HG02763 (cell line): ENCODE measurements at regions not wholly inside any gene's neighbourhood (a gene's known extent, or its start where the extent isn't known, plus 50 kb on each side); places are given as distances from the start of the nearest gene placed in this dataset.
"Not testable (repeated sequence)": the region's sequence is repeated elsewhere in the genome, so short reads cannot be mapped to it uniquely, and the experiment has no call there.

Experiments
- ATAC-seq: cut with Tn5 transposase; IDR thresholded peaks from one replicate; pipeline ENCODE4 v1.9.1; 2021; ENCODE audit warnings: mild to moderate bottlenecking, moderate library complexity; ENCODE audit not compliant: unreplicated experiment

GRCh38 chr2:21194147-21194546, 70.4 kb downstream of the TDRD15 start:
- ATAC-seq = no peak

DNA sequence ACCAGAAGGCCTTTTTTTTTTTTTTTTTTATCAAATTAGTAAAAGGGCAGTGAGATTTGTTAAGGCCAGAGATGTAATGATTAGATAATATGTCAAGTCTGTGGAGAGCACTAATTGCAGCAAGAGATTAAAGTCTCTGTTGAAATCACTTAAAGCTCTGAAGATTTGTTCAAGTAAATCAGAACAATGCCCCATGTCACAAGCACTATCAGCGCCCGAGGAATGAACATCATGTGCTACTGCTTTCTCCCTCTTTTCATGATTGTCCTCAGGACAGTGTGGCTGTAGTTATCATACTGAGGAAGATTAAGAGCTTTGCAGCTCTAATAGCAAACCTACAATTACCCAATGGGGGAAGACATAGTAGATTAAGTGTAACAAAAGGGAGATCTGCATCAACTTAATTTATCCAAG, 71.1 kb downstream of the TDRD15 start:
- ATAC-seq = no peak

- ATAC-seq = no peak
Observed at GRCh38 chr2:21195326-21195725, 71.6 kb downstream of the TDRD15 start.

- no peak for ATAC-seq
Observed at GRCh38 chr2:21198637-21199036, 74.9 kb downstream of the TDRD15 start.

GRCh38 chr2:21203976-21204375, 80.2 kb downstream of the TDRD15 start:
- ATAC-seq = no peak

GRCh38 chr2:21214085-21214484, 90.3 kb downstream of the TDRD15 start:
- ATAC-seq = not testable (repeated sequence)

GRCh38 chr2:21217442-21217841, 93.7 kb downstream of the TDRD15 start:
- no peak for ATAC-seq

DNA sequence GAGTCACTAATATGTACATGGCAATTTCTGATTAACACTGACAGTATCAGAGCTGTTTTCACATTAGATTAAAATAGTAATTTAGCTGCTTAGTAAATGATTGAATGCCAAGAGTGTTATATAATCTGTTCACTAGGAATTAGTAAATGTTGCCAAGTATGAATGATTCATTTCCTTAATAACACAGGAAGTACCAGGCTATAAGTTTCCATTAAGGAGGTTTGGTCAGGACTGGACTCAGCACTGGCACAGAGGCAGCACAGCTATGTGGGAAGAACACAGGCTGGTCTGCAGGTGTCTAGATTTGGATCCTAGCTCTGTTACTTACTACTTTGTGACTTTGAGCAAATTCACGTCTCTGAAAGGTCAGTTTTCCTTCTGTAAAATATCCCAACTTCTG, 97.2 kb downstream of the TDRD15 start:
- ATAC-seq = no peak

DNA sequence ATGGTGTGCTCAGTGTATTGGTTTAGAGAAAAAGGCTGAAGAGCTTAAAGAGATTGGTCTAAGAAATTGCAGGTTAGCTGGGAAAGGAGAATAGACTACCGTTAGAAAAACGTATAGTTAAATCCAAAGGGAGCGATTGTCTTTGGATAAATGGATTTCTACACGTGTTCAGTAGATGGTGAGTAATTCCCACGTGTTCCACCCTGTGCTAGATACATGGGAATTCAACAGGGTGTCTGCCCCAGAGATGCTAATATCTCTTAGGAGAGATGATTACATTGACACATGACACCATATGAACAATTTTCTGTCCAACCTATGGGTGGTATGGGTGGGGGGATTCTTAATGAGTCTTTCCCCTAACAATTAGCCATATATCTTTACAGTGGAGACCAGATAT, 99.8 kb downstream of the TDRD15 start:
- ATAC-seq = no peak

DNA sequence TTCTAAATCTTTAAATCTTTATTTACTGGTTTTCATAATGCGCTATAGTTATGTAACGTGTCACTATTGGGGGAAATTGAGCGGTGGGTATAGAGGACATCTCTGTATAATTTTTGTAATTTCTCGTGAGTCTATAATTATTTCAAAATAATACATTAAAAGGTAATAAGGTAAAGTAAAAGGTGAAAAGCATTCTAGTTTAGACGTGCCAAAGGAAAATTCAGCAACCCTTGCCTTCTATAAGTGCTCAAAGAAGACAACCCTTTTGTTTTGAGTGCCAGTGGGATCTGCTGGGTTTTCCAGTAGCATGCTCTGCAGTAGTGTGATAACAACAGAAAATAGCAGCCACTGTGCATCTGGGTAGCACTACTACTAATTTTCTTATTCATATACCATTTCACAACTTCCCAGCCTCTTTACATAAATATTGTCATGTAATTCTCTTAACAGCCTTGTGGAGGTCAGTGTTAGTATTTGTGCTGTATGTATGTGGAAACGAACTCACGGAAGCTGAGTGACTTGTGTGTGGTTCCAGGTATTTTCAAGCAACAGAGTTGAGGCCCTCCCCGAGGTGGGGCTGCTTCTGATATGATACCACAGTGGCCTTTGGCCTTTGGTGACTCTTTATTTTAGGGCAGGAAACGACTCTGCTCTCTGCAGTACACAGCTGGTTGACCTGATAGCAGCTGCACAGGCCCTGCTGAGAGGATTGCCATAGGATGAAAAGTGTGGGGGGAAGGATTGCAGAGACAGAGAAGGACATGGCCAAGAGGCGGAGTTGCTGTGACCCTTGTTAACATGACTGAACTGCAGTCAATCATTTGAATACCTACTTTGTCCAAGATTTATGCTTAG, 104.5 kb downstream of the TDRD15 start:
- no peak for ATAC-seq

- ATAC-seq = no peak
Observed at GRCh38 chr2:21229302-21229701, 105.5 kb downstream of the TDRD15 start.

GRCh38 chr2:21230140-21230539, 106.4 kb downstream of the TDRD15 start:
- ATAC-seq = no peak

- ATAC-seq = no peak
Observed at GRCh38 chr2:21231985-21232384, 108.2 kb downstream of the TDRD15 start.

DNA sequence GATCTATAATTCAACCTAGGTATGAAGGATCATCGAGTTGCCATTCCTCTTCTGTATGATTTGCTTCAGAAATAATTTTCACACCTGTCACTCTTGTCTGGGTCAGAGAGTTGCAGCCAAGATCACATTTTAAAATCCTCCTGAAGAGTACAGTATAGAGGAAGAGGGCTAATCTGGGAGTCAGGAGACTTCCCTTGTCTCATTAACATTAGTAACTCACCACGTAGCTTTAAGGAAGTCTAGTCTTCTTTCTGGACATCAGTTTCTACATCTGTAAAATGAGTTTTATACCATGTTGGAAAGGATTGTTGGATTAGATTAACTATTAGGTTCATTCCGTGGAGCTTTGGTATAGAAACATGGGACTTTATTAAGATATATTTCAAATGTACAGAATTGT, 109.4 kb downstream of the TDRD15 start:
- ATAC-seq = no peak

DNA sequence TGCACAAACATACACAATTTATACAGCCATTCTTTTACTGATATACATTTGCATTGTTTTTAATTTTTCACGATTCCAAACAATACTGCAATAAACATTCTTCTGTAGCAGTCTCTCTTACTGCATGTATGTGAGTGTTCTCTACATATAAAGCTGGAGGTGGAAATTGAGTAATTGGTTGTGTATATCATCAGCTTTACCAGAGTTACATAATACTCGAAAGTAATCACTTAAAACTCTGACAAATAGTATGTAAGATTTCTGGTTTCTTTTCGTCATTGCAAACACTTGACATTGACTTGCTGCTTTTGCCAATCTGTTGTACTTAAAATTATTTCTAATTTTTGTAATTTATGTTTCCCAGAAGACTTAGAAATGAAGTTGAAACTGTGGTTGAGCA, 110.2 kb downstream of the TDRD15 start:
- no peak for ATAC-seq

GRCh38 chr2:21234464-21235120, 110.8 kb downstream of the TDRD15 start:
- no peak for ATAC-seq

DNA sequence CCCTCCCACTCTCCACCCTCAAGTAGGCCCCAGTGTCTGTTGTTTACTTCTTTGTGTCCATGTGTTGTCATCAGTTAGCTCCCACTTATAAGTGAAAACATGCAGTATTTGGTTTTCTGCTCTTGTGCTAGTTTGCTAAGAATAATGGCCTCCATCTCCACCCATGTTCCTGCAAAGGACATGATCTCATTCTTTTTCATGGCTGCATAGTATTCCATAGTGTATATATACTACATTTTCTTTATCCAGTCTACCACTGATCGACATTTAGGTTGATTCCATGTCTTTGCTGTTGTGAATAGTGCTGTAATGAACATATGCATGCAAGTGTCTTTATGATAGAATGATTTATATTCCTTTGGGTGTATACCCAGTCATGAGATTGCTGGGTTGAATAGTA, 116.0 kb downstream of the TDRD15 start:
- not testable (repeated sequence) for ATAC-seq

DNA sequence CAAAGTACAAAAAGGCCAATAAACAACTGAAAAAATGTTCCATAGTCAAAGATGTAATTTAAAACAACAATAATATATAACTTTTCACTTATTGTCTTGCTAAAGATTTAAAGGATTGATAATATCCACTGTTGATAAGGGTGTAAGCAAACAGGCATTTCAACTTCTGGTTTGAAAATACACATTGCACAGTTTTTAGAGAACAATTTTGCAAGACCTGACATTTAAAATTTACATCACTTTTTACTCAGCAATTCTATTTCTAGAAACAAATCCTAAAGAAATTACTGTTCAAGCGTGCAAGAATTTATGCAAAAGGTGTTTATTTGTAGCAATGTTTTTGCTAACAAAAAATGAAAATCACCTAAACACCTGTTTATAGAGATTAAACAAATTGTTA, 120.4 kb downstream of the TDRD15 start:
- no peak for ATAC-seq

- ATAC-seq = no peak
Observed at GRCh38 chr2:21245565-21245964, 121.8 kb downstream of the TDRD15 start.

GRCh38 chr2:21249367-21249766, 125.6 kb downstream of the TDRD15 start:
- no peak for ATAC-seq

- ATAC-seq = no peak
Observed at GRCh38 chr2:21250673-21251072, 126.9 kb downstream of the TDRD15 start.

GRCh38 chr2:21251216-21251980, 127.6 kb downstream of the TDRD15 start:
- no peak for ATAC-seq
